GM21423 (cell line): ENCODE measurements at regions not wholly inside any gene's neighbourhood (a gene's known extent, or its start where the extent isn't known, plus 50 kb on each side); places are given as distances from the start of the nearest gene placed in this dataset.

Experiments
- ATAC-seq: cut with Tn5 transposase; IDR thresholded peaks from one replicate; pipeline ENCODE4 v1.9.1; 2021; ENCODE audit warnings: mild to moderate bottlenecking, moderate library complexity; ENCODE audit not compliant: unreplicated experiment

- ATAC-seq: no peak
Measured at GRCh38 chr6:62480544-62480943, 194.5 kb upstream of the KHDRBS2 start.

- no peak for ATAC-seq
Measured at GRCh38 chr6:62479697-62480220, 193.7 kb upstream of the KHDRBS2 start.

DNA sequence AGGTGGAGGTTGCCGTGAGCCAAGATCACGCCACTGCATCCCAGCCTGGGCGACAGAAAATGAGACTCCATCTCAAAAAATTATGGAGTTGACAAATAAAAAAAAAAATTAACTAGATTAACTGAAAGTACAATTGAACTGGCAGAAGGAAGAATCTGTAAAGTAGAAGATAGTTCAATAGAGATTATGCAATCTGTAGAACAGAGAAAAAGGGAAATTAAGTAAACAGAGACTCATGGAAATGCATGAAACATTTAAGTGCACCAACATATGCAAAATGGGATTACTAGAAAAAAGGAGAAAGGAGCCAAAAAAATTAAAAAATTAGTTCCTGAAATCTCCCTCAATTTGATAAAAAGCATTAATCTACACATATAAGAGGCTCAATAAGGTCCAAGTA lies 188.8 kb upstream of the KHDRBS2 start:
- ATAC-seq: no peak

DNA sequence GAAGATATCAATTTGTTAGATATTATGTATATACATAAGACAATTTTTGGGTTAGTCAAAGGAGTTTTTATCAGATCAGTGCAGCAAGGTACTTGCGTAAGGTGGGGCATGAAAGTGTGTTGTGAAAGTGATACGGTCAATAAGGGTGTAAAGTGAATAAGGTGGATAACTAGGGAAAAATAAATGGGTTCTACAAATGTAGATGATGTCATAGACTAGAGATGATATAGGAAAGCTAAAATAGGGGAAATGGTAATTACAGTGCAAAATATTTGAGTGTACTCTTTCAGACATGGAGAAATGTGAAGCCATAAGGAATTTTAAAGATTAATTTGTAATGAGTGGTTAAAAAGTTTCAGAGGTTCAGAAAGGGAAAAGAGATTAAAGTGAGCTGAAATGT lies 180.6 kb upstream of the KHDRBS2 start:
- no peak for ATAC-seq

DNA sequence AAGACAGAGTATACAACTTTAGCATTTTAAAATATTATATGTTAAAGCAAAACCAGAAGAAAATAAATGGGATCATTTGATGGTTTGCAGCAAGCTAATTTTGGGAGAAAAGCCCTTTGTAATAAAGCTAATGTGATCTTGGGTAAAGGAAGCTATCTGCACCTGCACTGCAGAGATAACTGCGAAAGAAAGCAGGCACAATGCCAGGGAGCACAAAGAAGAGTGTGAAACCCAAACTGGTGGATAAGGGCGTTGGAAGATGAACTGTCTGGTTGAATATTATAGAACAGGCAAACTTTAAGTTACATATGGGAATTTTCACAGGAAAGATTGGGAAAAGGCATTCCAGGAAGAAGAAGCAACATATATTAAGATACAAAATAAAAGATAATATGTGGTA lies 179.2 kb upstream of the KHDRBS2 start:
- ATAC-seq: no peak

- no peak for ATAC-seq
Measured at GRCh38 chr6:62452586-62452985, 166.6 kb upstream of the KHDRBS2 start.

DNA sequence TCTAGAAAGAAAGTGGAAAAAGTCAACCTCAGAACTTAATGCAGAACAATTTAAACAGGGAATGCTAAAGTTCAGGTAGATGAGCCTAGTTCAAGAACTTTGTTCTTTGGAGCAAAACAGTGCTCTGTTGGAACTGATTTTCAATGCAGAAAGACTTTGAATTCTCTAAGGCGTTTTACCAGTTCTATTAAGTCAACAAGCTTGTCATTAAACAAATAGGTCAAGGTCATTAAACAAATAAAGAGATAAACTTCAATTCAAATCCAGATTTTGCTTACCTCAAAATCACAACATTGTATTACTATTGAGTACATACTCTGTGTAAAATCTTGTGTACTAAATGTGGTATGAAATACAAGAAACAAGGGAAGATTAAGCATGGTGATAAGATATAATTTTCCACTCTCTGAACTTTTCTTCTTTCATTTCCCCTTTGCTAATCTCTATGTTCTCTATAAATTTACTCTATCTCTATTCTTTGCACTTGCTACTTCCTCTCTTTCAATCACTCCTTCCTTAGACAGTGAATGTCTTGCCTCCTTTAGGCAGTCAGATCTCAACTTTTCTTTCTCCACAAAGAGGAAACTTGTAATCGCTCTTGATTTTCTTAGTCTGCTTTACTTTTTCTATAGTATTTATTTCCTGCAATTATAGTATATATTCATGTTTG lies 160.8 kb upstream of the KHDRBS2 start:
- ATAC-seq: no peak

DNA sequence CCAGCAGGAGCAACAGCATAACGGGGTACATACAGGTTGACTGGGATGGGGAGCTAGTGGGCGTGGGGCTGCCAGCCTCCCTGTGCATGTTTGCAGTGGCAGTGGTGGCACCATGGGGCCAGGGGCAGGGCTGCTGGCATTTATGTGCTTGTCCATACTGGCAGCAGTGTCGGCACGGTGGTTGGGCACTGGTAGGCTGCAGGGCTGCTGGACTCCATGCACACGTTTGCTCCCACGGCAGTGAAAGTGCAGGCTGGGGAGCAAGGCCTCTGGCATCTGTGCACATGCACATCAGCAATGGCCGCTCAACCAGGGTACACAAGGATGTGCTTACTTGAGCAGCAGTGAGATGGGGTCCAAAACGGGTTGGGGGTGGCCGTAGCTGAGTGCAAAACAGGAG lies 159.5 kb upstream of the KHDRBS2 start:
- ATAC-seq: no peak

- ATAC-seq: no peak
Measured at GRCh38 chr6:62441182-62441581, 155.2 kb upstream of the KHDRBS2 start.

DNA sequence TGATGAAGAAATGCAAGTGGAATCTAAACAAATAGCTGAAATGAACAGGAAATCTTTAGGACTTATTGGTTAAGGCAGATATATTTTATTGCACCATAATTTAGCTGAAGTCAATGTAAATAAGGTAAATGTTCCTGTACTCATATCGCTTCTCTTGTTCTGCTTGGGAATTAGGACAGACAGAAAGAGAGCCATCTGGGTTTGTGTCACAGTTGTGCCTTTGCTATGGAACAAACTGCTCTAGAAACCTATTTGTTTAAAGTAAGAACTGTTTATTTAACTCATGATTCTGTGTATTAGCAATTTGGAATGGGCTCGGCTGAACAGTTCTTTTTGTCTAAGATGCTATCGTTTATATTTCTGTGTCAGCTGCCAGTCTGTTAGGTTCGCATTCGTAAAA lies 143.8 kb upstream of the KHDRBS2 start:
- ATAC-seq: no peak

DNA sequence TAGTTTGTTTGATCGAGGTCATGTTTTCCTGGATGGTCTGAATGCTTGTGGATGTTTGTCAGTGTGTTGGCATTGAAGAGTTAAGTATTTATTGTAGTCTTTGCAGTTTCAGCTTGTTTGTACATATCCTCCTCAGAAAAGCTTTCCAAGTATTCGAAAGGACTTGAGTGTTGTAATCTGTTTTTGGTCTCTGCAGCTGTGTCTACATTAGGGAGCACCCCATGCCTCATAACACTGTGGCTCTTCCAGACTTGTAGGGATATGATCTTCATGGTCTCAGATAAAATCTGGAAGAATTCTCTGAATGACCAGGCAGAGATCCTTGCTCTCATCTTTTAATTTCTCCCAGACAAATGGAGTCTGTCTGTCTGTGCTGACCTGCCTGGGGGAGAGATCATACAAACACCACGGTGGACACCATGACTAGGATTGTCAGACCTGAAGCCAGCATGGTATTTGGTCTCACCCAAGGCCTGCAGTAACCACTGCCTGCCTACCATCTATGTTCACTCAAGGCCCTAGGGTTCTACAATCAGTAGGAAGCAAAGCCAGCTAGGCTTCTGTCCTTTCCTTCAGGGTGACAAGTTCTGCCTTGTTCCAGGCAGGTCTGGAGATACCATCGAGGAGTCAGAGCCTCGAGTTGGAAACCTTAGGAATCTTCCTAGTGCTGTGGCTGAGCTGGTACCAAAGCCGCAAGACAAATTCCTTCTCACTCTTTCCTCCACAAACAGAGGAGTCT lies 114.7 kb upstream of the KHDRBS2 start:
- no peak for ATAC-seq

DNA sequence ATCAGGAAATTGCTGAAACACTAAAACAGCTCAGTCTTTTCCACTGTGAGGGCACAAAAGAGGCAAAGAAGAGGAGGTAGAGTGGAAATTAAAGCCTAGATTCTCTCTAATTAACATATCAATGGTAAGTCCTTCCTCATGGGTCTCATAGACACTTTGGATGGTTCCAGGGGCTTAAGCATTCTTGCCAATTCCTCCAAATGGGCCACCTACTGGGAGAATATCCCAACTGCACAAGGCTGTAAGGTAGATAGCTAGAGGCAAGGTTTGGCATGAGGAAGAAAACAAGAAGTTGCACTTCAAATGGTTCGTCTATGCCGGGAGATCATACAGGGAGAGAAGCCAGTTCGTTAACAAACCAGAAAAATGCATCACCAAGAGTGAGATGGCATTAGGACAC lies 107.6 kb upstream of the KHDRBS2 start:
- no peak for ATAC-seq

DNA sequence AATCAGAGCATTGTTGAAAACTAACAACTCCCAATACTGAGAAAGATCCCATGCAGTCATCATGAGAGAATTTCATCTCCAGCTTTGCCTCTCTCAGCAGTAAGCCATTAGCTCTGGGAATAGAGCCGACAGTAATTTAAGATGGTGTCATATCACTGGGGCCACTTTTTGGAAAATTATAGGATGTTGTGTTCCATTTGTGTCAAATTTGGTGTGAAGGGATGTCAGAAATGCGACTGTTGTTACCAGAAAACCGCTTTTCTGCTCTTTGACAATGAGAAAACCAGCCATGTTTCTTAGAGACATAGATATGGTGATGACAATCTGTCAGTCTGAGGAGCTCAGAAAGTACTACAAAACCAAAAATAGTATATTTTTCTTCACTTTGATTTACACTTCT lies 106.3 kb upstream of the KHDRBS2 start:
- ATAC-seq: no peak

DNA sequence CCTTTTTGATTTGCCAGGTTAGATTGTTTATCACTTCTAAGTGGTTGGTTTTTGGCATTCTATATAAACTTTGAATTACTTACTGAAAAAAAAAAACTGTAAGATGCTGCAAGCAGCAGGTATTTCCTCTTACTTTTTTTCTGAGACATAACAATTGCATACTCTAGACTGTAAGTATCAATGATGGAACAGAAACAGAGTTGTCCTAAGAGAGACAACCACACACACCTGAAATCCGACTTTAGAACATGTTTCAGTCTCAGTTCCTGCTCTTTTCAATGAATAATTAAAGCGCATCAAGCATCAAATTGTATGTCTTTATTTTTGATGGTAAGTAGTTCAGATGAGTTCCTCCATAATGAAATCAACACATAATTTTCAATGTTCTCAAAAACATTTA lies 105.3 kb upstream of the KHDRBS2 start:
- ATAC-seq: no peak

DNA sequence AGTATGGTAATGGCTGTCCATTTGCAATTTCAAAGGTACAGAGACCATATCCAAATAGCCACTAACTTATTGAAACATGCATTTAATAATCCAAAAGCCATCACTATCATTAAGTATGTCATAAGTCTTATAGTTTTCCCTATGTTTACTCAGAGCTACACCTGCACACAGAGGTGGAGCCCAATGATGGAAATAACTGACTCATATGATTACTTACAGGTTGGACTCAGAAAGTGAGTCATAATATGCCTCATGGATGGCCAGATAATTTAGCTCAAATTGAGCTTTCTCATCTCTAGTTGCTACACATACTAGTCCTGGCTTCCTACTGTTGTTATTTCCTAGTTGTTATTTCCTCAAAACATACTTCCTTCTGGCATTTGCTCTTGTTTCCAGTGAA lies 104.4 kb upstream of the KHDRBS2 start:
- no peak for ATAC-seq

DNA sequence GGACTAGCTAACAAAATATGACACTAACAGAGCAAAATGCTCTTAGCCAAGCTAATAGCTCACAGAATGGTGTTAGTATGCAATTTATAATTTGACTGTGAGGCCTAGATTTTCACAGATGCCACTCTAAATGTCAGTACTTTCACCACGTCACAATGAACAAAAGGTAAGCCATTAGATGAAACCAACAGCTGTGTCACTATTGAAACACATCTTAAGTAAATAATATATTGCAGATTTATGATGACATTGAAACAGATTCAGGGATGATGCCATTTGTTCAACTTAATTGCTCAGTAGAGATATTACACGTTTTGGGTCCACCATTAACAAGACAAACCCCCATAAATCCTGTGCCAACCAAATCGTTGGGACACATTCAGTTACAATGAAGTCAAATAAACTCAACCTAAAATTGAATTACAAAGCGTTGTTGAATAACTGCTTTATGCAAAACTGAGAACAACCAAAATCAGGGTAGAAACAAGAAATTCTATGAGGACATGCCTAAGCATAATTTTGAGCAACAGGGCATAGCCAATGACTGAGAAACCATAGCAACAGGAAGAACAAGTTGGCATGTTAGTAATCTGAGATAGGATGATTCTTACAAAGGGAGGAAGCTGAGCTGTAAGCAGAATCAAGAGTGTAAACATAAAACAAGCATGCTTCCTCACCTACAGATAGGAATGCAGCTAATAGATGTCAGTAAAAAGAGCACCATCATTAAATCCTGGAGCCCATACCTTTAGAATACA lies 85.6 kb upstream of the KHDRBS2 start:
- no peak for ATAC-seq

DNA sequence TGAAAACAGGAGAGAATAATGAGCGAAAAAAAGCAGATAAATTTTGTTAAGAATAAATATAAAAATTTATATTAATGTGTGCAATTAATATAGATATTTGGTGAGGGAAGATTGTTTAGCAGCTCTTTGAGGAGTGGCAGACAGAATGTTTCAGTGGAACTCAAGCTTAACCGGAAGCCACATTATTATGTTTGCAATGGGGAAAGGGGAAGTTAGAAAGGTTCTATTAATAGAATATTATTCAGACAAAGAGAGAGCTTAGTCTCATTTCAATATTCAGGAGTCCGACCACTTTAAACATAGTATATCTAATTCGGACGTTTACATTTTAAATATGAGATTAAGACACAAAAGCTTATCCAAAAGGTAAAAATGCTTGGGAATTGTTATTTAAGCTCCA lies 81.6 kb upstream of the KHDRBS2 start:
- ATAC-seq: peak; percentile 100

- ATAC-seq: no peak
Measured at GRCh38 chr6:62362097-62362496, 76.1 kb upstream of the KHDRBS2 start.

GRCh38 chr6:62357835-62358234 lies 71.8 kb upstream of the KHDRBS2 start:
- ATAC-seq: no peak

DNA sequence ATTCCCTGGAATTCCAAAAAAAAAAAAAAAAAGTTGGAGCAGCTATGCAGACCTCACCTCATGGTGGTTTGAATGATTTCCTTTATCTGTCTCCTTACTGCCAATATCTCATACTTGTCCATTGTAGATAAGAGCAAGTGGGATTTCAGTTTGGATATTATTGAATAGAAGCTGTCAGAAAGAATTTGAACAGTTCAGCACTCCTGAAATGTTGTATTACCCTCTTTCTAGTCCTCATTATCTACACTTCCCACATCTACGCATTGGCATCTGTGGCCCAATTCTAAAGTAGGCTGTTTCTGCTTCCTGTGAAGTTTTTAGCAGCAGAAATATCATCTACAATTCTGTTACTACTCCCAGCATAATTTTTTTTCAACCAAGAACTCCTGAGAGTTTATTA lies 68.2 kb upstream of the KHDRBS2 start:
- ATAC-seq: no peak

- no peak for ATAC-seq
Measured at GRCh38 chr6:62345962-62346689, 60.1 kb upstream of the KHDRBS2 start.
